Lung (tissue), 11 donors: ENCODE measurements at regions not wholly inside any gene's neighbourhood (a gene's known extent, or its start where the extent isn't known, plus 50 kb on each side); places are given as distances from the start of the nearest gene placed in this dataset.

Experiments
- ATAC-seq: fragments of 200-7000 bp; cut with Tn5 transposase; one replicate; pipeline ENCODE4 v1.9.1; 2020; ENCODE audit warnings: moderate number of reproducible peaks; ENCODE audit not compliant: insufficient read depth, low FRiP score
- DNase-seq, 3 donors: peaks; one replicate each; pipeline ENCODE4 v3.0.0-alpha.2; 2013 to 2017
- H3K27ac ChIP-seq, 2 donors: one replicate each; pipeline ENCODE4 v1.5.1; 2013; ENCODE audit warnings: mild to moderate bottlenecking in 2 of 2, moderate library complexity in 2 of 2, control low read depth in 1 of 2, inconsistent platforms in 1 of 2, low read depth in 1 of 2, low read length in 1 of 2
- H3K27me3 ChIP-seq, 3 donors: one replicate each; pipeline ENCODE4 v1.5.1; 2013; ENCODE audit warnings: low read length in 2 of 3; ENCODE audit not compliant: control insufficient read depth in 3 of 3, insufficient read depth in 3 of 3
- H3K36me3 ChIP-seq, 4 donors: one replicate each; pipeline ENCODE4 v1.5.1; 2013; ENCODE audit warnings: low read length in 4 of 4, mild to moderate bottlenecking in 1 of 4, moderate library complexity in 1 of 4; ENCODE audit not compliant: control insufficient read depth in 4 of 4, insufficient read depth in 4 of 4
- H3K4me1 ChIP-seq, 5 donors: one replicate each; pipeline ENCODE4 v1.5.1; 2013; ENCODE audit warnings: low read length in 5 of 5, mild to moderate bottlenecking in 2 of 5, moderate library complexity in 1 of 5; ENCODE audit not compliant: control insufficient read depth in 5 of 5, insufficient read depth in 5 of 5
- H3K4me3 ChIP-seq: one replicate; pipeline ENCODE4 v1.5.1; 2013; ENCODE audit warnings: mild to moderate bottlenecking, control low read depth, moderate library complexity
- H3K9ac ChIP-seq, 2 donors: one replicate each; pipeline ENCODE4 v1.5.1; 2013; ENCODE audit warnings: low read length in 2 of 2, control low read depth in 1 of 2; ENCODE audit not compliant: insufficient read depth in 1 of 2
- H3K9me3 ChIP-seq, 4 donors: one replicate each; pipeline ENCODE4 v1.5.1; 2013; ENCODE audit warnings: low read length in 3 of 4, mild to moderate bottlenecking in 1 of 4, moderate library complexity in 1 of 4; ENCODE audit not compliant: control insufficient read depth in 4 of 4, insufficient read depth in 3 of 4
- CTCF ChIP-seq: IDR thresholded peaks from 2 replicates; pipeline ENCODE4 v1.5.1; 2012; ENCODE audit warnings: mild to moderate bottlenecking; ENCODE audit errors: control extremely low read depth, extremely low read depth
- WGBS, 2 donors: extraction: QIAGEN DNeasy Blood & Tissue Kit; methylation state at CpG; one replicate each; pipeline ENCODE4 v1.1.7; 2013; 5-methylcytosine and 5-hydroxymethylcytosine counted together
- donor health status: control.
- donor health status: control.
- donor health status: Bipolar disorder and iron deficiency.
- donor health status: healthy.
- donor health status: DM: yes; HTN: yes; CAD: no.

- Histone ChIP-seq H3K36me3 (no peaks in the 10 kb centered on the region), H3K4me3 (no peak overlapping the region), H3K27me3 (peaks cover 0 to 7% (median 6%) of the 10 kb centered on the region in 3 donors), H3K9me3 (peaks cover 0 to 4% (median 1%) of the 10 kb centered on the region in 4 donors), H3K4me1 (peaks cover 0 to 4% (median 0%) of the 10 kb centered on the region in 5 donors), H3K9ac (no peak overlapping the region), H3K27ac (no peak overlapping the region)
- DNase-seq (no peak), ATAC-seq (no peak)
- no peak for TF ChIP-seq CTCF
- 89 to 92% methylated on average over 10 of the region's 10 CpGs for WGBS, 2 donors
Observed at GRCh38 chr22:48982321-48982905, 845.3 kb downstream of the BRD1 start.

- DNase-seq (no peak), ATAC-seq (no peak)
- peaks cover 0 to 4% (median 0%) of the 10 kb centered on the region in 5 donors for H3K4me1 ChIP-seq
- 71 to 83% methylated on average over 20 of the region's 20 CpGs for WGBS, 2 donors
- H3K9me3 ChIP-seq: peaks cover 0 to 4% (median 1%) of the 10 kb centered on the region in 4 donors
- no peak overlapping the region for H3K9ac ChIP-seq
- no peak for TF ChIP-seq CTCF
- peaks cover 0 to 7% (median 6%) of the 10 kb centered on the region in 3 donors for H3K27me3 ChIP-seq
- no peak overlapping the region for H3K27ac ChIP-seq
- H3K36me3 ChIP-seq: no peaks in the 10 kb centered on the region
- no peak overlapping the region for H3K4me3 ChIP-seq
Observed at GRCh38 chr22:48981371-48982061, 846.2 kb downstream of the BRD1 start.

GRCh38 chr22:48980918-48981317, 846.8 kb downstream of the BRD1 start:
- no peaks in the 10 kb centered on the region for H3K36me3 ChIP-seq

More at GRCh38 chr22:48980918-48981317, 846.8 kb downstream of the BRD1 start:
- no peak overlapping the region for H3K4me3 ChIP-seq
- no peak for ATAC-seq
- no peak overlapping the region for H3K27ac ChIP-seq
- TF ChIP-seq CTCF: no peak
- DNase-seq: no peak
- WGBS, 2 donors: 62 to 74% methylated on average over 10 of the region's 10 CpGs
- no peak overlapping the region for H3K9ac ChIP-seq
- H3K9me3 ChIP-seq: peaks cover 0 to 4% (median 1%) of the 10 kb centered on the region in 4 donors
- H3K27me3 ChIP-seq: peaks cover 0 to 7% (median 6%) of the 10 kb centered on the region in 3 donors
- peaks cover 0 to 4% (median 0%) of the 10 kb centered on the region in 5 donors for H3K4me1 ChIP-seq
